GM06990 (cell line): ENCODE measurements at regions not wholly inside any gene's neighbourhood (a gene's known extent, or its start where the extent isn't known, plus 50 kb on each side); places are given as distances from the start of the nearest gene placed in this dataset.

ENCODE experiments used
- DNase-seq: peaks from one replicate; pipeline ENCODE4 v3.0.0-alpha.2; 2011; ENCODE audit not compliant: insufficient read length; ENCODE audit errors: extremely low read depth
- H3K27me3 ChIP-seq: replicated peaks from 2 replicates; pipeline ENCODE4 v1.6.0; 2011; ENCODE audit warnings: low read length; ENCODE audit not compliant: control insufficient read depth, insufficient read depth
- H3K36me3 ChIP-seq: 2 replicates; pipeline ENCODE4 v1.5.1; 2011; ENCODE audit warnings: low read length; ENCODE audit not compliant: control insufficient read depth, insufficient read depth
- H3K4me3 ChIP-seq: replicated peaks from 2 replicates; pipeline ENCODE4 v1.5.1; 2011; ENCODE audit warnings: low read depth, mild to moderate bottlenecking, control low read depth, low read length
- TF ChIP-seq, protein P1 (sequence below): IDR thresholded peaks from 2 replicates; pipeline ENCODE4 v1.5.1; 2011; ENCODE audit warnings: low read length, control low read depth, mild to moderate bottlenecking, inconsistent platforms; ENCODE audit not compliant: insufficient read depth, poor library complexity, severe bottlenecking

GRCh38 chr13:99907627-99908026, 63.9 kb downstream of the ZIC5 start:
- H3K4me3 ChIP-seq: no peak overlapping the region
- TF ChIP-seq, protein P1, sequence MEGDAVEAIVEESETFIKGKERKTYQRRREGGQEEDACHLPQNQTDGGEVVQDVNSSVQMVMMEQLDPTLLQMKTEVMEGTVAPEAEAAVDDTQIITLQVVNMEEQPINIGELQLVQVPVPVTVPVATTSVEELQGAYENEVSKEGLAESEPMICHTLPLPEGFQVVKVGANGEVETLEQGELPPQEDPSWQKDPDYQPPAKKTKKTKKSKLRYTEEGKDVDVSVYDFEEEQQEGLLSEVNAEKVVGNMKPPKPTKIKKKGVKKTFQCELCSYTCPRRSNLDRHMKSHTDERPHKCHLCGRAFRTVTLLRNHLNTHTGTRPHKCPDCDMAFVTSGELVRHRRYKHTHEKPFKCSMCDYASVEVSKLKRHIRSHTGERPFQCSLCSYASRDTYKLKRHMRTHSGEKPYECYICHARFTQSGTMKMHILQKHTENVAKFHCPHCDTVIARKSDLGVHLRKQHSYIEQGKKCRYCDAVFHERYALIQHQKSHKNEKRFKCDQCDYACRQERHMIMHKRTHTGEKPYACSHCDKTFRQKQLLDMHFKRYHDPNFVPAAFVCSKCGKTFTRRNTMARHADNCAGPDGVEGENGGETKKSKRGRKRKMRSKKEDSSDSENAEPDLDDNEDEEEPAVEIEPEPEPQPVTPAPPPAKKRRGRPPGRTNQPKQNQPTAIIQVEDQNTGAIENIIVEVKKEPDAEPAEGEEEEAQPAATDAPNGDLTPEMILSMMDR: no peak
- H3K36me3 ChIP-seq: no peaks in the 10 kb centered on the region
- no peak for DNase-seq
- H3K27me3 ChIP-seq: no peaks in the 10 kb centered on the region; the same call in none of the 2 replicates

DNA sequence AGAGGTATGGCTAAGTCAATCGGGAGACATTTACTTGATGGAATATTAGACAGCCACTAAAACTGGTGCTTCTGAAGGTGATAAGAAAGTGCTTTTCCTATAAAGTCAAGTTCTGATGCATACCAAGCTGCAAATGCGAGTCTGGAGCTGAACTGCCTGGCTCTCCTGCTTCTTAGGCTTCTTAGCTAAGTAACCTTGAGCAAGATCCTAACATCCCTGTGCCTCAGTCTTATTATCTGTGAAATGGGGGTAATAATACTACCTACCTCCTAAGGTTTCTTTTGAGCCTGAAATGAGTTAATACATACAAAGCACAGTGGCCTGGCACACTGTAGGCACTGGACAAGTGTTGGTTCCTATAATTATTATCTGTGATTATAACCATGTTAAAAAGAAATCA, 64.5 kb downstream of the ZIC5 start:
- DNase-seq: no peak
- TF ChIP-seq, protein P1: no peak

DNA sequence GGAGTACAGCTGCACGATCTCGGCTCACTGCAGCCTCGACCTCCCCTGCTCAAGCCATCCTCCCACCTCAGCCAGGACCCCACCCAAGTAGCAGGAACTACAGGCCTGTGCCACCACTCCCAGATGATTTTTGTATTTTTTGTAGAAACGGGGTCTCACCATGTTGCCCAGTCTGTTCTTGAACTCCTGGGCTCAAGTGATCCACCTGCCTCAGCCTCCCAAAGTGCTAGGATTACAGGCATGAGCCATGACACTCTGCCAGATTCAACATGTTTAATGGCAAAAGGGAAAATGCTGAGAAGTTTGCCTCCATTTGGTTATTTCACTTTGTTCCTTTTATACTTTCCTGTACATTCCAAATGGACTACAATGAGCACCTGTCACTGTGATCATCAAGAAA, 65.8 kb downstream of the ZIC5 start:
- H3K36me3 ChIP-seq: no peaks in the 10 kb centered on the region
- no peak overlapping the region for H3K4me3 ChIP-seq
- TF ChIP-seq, protein P1: no peak
- no peak for DNase-seq
- H3K27me3 ChIP-seq: no peaks in the 10 kb centered on the region; the same call in none of the 2 replicates

More for the DNA sequence above, 64.5 kb downstream of the ZIC5 start:
- Histone ChIP-seq H3K27me3 (no peaks in the 10 kb centered on the region; the same call in none of the 2 replicates), H3K36me3 (no peaks in the 10 kb centered on the region), H3K4me3 (no peak overlapping the region)

GRCh38 chr13:99905224-99905623, 66.3 kb downstream of the ZIC5 start:
- H3K4me3 ChIP-seq: no peak overlapping the region
- DNase-seq: no peak
- H3K36me3 ChIP-seq: no peaks in the 10 kb centered on the region
- H3K27me3 ChIP-seq: no peaks in the 10 kb centered on the region; the same call in 1 of the 2 replicates
- TF ChIP-seq, protein P1: no peak

DNA sequence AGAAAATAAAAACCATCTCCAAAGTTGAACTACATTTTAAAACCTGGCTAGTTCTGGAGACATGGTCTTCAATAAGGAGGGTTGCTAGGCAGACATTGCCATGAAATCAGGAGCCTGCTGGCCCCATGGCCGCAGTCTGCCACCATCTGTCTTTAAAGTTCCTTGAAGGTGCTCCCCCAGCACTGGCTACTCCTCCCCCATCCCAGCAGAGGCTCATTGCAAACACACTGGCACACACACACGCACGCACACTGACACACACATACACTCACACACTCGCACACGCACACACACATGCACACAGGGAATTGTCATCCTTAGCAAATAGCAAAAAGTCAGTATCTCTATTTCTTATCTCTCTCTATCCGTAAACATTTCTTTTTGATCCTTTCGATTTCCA, 68.4 kb downstream of the ZIC5 start:
- no peaks in the 10 kb centered on the region for H3K27me3 ChIP-seq
- TF ChIP-seq, protein P1: no peak
- DNase-seq: no peak
- H3K36me3 ChIP-seq: no peaks in the 10 kb centered on the region
- no peak overlapping the region for H3K4me3 ChIP-seq

DNA sequence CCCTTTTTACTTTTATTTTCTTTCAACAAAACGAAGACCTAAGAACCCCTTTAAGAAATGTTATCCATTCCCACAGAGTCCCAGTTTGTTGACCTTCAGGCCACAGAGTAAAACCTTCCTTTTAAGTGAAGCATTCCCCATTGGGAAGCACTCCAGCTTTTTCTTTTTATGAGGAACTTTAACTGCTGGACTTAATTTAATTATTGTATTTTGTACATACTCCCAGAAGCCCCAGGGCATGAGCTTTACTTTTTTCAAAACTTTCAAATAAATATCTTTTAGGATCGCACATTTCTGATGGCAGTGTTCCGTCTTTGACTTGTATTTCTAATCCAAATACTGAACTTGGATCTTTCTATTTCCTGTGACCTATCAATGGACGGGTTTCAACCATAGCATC, 68.9 kb downstream of the ZIC5 start:
- Histone ChIP-seq H3K4me3 (no peak overlapping the region), H3K36me3 (no peaks in the 10 kb centered on the region), H3K27me3 (no peaks in the 10 kb centered on the region)
- DNase-seq: no peak
- TF ChIP-seq, protein P1: no peak
